HepG2 (cell line): ENCODE measurements at regions not wholly inside any gene's neighbourhood (a gene's known extent, or its start where the extent isn't known, plus 50 kb on each side); places are given as distances from the start of the nearest gene placed in this dataset.

Experiments
- EZH2 ChIP-seq: conservative IDR thresholded peaks from 2 replicates; pipeline ENCODE4 v1.6.1; 2012; ENCODE audit warnings: mild to moderate bottlenecking, low read depth, low read length, moderate library complexity
- FOSL1 ChIP-seq: sonication (generic); formaldehyde crosslinking; IDR thresholded peaks from 2 replicates; pipeline ENCODE4 v1.9.0; 2021; ENCODE audit warnings: missing genetic modification reagents, borderline replicate concordance
- MEIS2 ChIP-seq: sonication (generic); formaldehyde crosslinking; IDR thresholded peaks from 2 replicates; pipeline ENCODE4 v1.9.0; 2021; ENCODE audit warnings: mild to moderate bottlenecking, missing genetic modification reagents
- PHF21A ChIP-seq: sonication (generic); formaldehyde crosslinking; IDR thresholded peaks from 2 replicates; pipeline ENCODE4 v1.5.0; 2020; ENCODE audit warnings: mild to moderate bottlenecking, missing genetic modification reagents
- POLR2AphosphoS5 ChIP-seq: IDR thresholded peaks from 2 replicates; pipeline ENCODE4 v1.6.1; 2012; ENCODE audit warnings: low read depth, low read length
- RAD21 ChIP-seq: fragments of 450-650 bp; formaldehyde crosslinking; IDR thresholded peaks from 2 replicates; pipeline ENCODE4 v1.5.0; 2020; ENCODE audit warnings: mild to moderate bottlenecking
- TBP ChIP-seq: sonication (generic); formaldehyde crosslinking; IDR thresholded peaks from 2 replicates; pipeline ENCODE4 v1.5.0; 2020; ENCODE audit warnings: missing genetic modification reagents
- TCF12 ChIP-seq, 2 experiments: fragments of 450-650 bp in 1 of 2; sonication (generic) in 1 of 2; formaldehyde crosslinking in 1 of 2; IDR thresholded peaks; 2 replicates each; pipeline versions ENCODE4 v1.6.1 to v1.8.0; 2017 to 2022; ENCODE audit warnings: antibody characterized with exemption in 1 of 2, mild to moderate bottlenecking in 1 of 2, missing genetic modification reagents in 1 of 2, moderate library complexity in 1 of 2
- ZNF136 ChIP-seq: sonication (generic); formaldehyde crosslinking; IDR thresholded peaks from 2 replicates; pipeline ENCODE4 v1.8.1; 2022; ENCODE audit warnings: low read depth, mild to moderate bottlenecking, moderate library complexity, missing genetic modification reagents
- ZNF678 ChIP-seq: sonication (generic); formaldehyde crosslinking; IDR thresholded peaks from 2 replicates; pipeline ENCODE4 v1.4.0; 2020; ENCODE audit warnings: mild to moderate bottlenecking, missing genetic modification reagents
- ZNF740 ChIP-seq: sonication (generic); formaldehyde crosslinking; IDR thresholded peaks from 2 replicates; pipeline ENCODE4 v1.4.0; 2020; ENCODE audit warnings: missing genetic modification reagents
- ZSCAN29 ChIP-seq: sonication (generic); formaldehyde crosslinking; conservative IDR thresholded peaks from 2 replicates; pipeline ENCODE4 v1.4.0; 2020; ENCODE audit warnings: mild to moderate bottlenecking, missing genetic modification reagents
- TF ChIP-seq, protein P1 (sequence below): sonication (generic); formaldehyde crosslinking; IDR thresholded peaks from 2 replicates; pipeline ENCODE4 v1.5.0; 2020; ENCODE audit warnings: mild to moderate bottlenecking, missing genetic modification reagents, moderate library complexity
- TF ChIP-seq, protein P2 (sequence below): sonication (generic); formaldehyde crosslinking; IDR thresholded peaks from 2 replicates; pipeline ENCODE4 v1.8.1; 2023; ENCODE audit warnings: missing genetic modification reagents, inconsistent platforms, borderline replicate concordance

- no peak for TF ChIP-seq ZNF740
- TF ChIP-seq, protein P1, sequence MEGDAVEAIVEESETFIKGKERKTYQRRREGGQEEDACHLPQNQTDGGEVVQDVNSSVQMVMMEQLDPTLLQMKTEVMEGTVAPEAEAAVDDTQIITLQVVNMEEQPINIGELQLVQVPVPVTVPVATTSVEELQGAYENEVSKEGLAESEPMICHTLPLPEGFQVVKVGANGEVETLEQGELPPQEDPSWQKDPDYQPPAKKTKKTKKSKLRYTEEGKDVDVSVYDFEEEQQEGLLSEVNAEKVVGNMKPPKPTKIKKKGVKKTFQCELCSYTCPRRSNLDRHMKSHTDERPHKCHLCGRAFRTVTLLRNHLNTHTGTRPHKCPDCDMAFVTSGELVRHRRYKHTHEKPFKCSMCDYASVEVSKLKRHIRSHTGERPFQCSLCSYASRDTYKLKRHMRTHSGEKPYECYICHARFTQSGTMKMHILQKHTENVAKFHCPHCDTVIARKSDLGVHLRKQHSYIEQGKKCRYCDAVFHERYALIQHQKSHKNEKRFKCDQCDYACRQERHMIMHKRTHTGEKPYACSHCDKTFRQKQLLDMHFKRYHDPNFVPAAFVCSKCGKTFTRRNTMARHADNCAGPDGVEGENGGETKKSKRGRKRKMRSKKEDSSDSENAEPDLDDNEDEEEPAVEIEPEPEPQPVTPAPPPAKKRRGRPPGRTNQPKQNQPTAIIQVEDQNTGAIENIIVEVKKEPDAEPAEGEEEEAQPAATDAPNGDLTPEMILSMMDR (CRISPR knock-in tag) = no peak
- no peak for TF ChIP-seq MEIS2 (CRISPR knock-in tag)
- TF ChIP-seq TCF12 (IDR thresholded peaks at IDR 0.05) = no peak
- TF ChIP-seq TCF12 (CRISPR knock-in tag; IDR thresholded peaks at IDR 0.05) = no peak
- TF ChIP-seq RAD21 (CRISPR knock-in tag) = no peak
- TF ChIP-seq, protein P2, sequence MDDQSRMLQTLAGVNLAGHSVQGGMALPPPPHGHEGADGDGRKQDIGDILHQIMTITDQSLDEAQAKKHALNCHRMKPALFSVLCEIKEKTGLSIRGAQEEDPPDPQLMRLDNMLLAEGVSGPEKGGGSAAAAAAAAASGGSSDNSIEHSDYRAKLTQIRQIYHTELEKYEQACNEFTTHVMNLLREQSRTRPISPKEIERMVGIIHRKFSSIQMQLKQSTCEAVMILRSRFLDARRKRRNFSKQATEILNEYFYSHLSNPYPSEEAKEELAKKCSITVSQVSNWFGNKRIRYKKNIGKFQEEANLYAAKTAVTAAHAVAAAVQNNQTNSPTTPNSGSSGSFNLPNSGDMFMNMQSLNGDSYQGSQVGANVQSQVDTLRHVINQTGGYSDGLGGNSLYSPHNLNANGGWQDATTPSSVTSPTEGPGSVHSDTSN (CRISPR knock-in tag) = no peak
- TF ChIP-seq EZH2 = no peak
- no peak for TF ChIP-seq POLR2AphosphoS5
- no peak for TF ChIP-seq ZNF136
- no peak for TF ChIP-seq TBP (CRISPR knock-in tag)
- TF ChIP-seq FOSL1 (CRISPR knock-in tag) = no peak
- no peak for TF ChIP-seq ZNF678 (CRISPR knock-in tag)
- no peak for TF ChIP-seq ZSCAN29
- no peak for TF ChIP-seq PHF21A (CRISPR knock-in tag)
These were observed 508.4 kb upstream of the LUZP2 start for GRCh38 chr11:23988381-23989006.
